Upper lobe of left lung (tissue), 4 donors: ENCODE measurements at regions not wholly inside any gene's neighbourhood (a gene's known extent, or its start where the extent isn't known, plus 50 kb on each side); places are given as distances from the start of the nearest gene placed in this dataset.

Source experiments
- CTCF ChIP-seq, 6 experiments: fragments of 450-650 bp in 4 of 6; fragments of 200-600 bp in 2 of 6; sonication (generic) in 2 of 6; IDR thresholded peaks; one replicate each; pipeline ENCODE4 v1.5.1; 2016 to 2019; ENCODE audit warnings: antibody characterized with exemption in 6 of 6
- EP300 ChIP-seq, 4 donors: sonication (generic); formaldehyde crosslinking; IDR thresholded peaks; one replicate each; pipeline ENCODE4 v1.5.1; 2017; ENCODE audit warnings: antibody characterized with exemption in 4 of 4, control low read depth in 2 of 4
- POLR2A ChIP-seq, 4 donors: fragments of 450-650 bp; IDR thresholded peaks; one replicate each; pipeline ENCODE4 v1.5.1; 2016 to 2017; ENCODE audit warnings: antibody characterized with exemption in 4 of 4, mild to moderate bottlenecking in 2 of 4
- POLR2AphosphoS5 ChIP-seq, 2 donors: sonication (generic); formaldehyde crosslinking; IDR thresholded peaks; one replicate each; pipeline ENCODE4 v1.5.1; 2017; ENCODE audit warnings: antibody characterized with exemption in 2 of 2

DNA sequence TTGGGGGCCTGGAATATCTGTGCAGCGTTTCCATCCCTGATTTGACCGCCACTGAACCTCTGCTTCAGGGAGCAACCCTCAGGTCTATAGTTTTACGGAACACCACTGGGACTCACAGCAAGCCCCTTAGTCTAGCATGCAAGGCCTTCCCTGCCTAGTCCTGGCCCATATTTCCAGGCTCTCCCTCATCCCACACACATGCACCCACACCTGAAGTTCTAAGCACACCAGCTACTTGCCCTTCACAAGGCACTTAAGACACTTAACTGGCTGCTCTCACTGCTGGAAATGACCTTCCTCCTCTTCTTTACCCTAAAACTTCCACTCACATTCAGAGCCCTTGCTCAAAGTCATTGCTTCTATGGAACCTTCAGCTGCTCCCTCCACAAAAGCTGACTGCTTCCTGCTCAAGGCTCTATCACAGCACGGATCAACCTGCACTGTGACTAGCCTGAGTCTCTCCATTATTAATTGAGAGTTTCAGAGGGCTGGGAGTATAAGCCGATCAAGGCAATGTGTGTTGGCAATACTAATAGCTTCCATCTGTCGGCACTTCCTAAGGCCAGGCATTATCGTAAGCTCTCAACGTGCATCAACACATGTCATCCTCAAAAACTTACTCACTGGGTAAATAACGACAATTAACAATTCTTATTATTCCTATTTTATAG, 84.3 kb downstream of the RRAGC start:
- TF ChIP-seq CTCF (IDR thresholded peaks at IDR 0.05): no peak
- TF ChIP-seq EP300 (IDR thresholded peaks at IDR 0.05): no peak
- TF ChIP-seq POLR2A (IDR thresholded peaks at IDR 0.05): no peak
- no peak for TF ChIP-seq POLR2AphosphoS5 (IDR thresholded peaks at IDR 0.05)
